Thymus (tissue), 11 donors: ENCODE measurements at regions not wholly inside any gene's neighbourhood (a gene's known extent, or its start where the extent isn't known, plus 50 kb on each side); places are given as distances from the start of the nearest gene placed in this dataset.
A peak's percentile ranks its signal among the peaks of the same experiment; 100 is the strongest.

ENCODE experiments used
- DNase-seq, 9 donors: peaks; one replicate each; pipeline ENCODE4 v3.0.0-alpha.2; 2013; ENCODE audit warnings: low spot score in 9 of 9, low read depth in 6 of 9, missing footprints in 1 of 9
- H3K27ac ChIP-seq, 2 donors: one replicate each; pipeline ENCODE4 v1.5.1; 2013; ENCODE audit warnings: control low read depth in 1 of 2, low read depth in 1 of 2, low read length in 1 of 2, mild to moderate bottlenecking in 1 of 2, moderate library complexity in 1 of 2
- H3K27me3 ChIP-seq, 2 donors: one replicate each; pipeline ENCODE4 v1.5.1; 2013; ENCODE audit warnings: low read length in 1 of 2; ENCODE audit not compliant: control insufficient read depth in 2 of 2, insufficient read depth in 1 of 2
- H3K36me3 ChIP-seq, 2 donors: one replicate each; pipeline ENCODE4 v1.5.1; 2013; ENCODE audit warnings: low read length in 1 of 2, mild to moderate bottlenecking in 1 of 2, moderate library complexity in 1 of 2; ENCODE audit not compliant: control insufficient read depth in 2 of 2, insufficient read depth in 2 of 2
- H3K4me1 ChIP-seq, 2 donors: one replicate each; pipeline ENCODE4 v1.5.1; 2013; ENCODE audit warnings: low read length in 2 of 2; ENCODE audit not compliant: control insufficient read depth in 2 of 2, insufficient read depth in 2 of 2
- H3K4me3 ChIP-seq, 2 donors: one replicate each; pipeline ENCODE4 v1.5.1; 2013; ENCODE audit warnings: low read length in 2 of 2, control low read depth in 1 of 2, mild to moderate bottlenecking in 1 of 2
- H3K9me3 ChIP-seq, 2 donors: one replicate each; pipeline ENCODE4 v1.5.1; 2013; ENCODE audit warnings: low read length in 1 of 2, mild to moderate bottlenecking in 1 of 2; ENCODE audit not compliant: control insufficient read depth in 2 of 2, insufficient read depth in 1 of 2
- WGBS: extraction: QIAGEN DNeasy Blood & Tissue Kit; methylation state at CpG from one replicate; pipeline ENCODE4 v1.1.7; 2013; 5-methylcytosine and 5-hydroxymethylcytosine counted together
- donor health status: healthy.

GRCh38 chr20:53712212-53712977, 118.8 kb upstream of the ZNF217 start:
- Histone ChIP-seq H3K9me3 (no peaks in the 10 kb centered on the region), H3K4me3 (no peak overlapping the region), H3K27me3 (no peaks in the 10 kb centered on the region), H3K27ac (peak overlapping the region; percentile 65 to 69), H3K36me3 (no peaks in the 10 kb centered on the region), H3K4me1 (peaks cover 17 to 39% of the 10 kb centered on the region in 2 donors)
- WGBS, result 91% methylated on average over 17 of the region's 17 CpGs
- peak in 1 of 9 donors; percentile 17 for DNase-seq

DNA sequence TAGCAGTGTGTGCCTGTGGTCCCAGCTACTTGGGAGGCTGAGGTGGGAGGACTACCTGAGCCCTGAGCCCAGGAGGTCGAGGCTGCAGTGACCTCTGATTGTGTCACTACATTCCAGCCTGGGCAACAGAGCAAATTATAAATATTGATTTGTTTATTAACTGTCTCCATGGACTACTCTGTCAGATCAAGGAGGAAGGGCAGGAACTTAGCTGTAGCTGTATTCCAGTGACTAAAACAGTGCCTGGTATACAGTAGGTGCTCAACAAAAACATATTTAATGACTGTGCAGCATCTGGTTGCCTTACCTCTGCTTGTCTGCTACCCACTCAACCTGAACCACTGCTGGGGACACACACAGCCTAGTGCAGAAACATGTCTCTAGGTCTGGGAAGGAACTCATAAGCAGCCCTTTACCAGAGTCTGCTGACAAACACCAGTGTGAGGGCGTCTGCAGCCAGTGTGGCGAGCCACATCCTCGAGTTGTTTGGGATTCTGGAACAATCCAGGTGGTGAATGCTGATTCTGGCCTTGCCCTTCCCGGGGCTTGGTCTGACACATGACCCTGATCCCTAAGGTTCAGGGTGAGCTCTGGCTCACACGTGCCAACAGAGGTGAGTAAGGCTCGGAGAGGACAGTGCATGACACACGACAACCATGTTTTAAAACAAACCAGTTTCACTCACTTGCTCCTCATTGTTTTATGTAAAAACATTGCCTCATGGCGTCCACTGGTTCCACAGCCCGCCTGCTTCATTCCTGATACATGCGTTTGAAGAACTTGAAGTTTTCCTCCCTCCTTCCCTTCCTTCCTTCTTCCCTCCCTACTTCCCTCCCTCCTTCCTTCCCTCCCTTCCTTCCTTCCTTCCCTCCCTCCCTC, 117.9 kb upstream of the ZNF217 start:
- no peaks in the 10 kb centered on the region for H3K27me3 ChIP-seq
- H3K9me3 ChIP-seq, result no peaks in the 10 kb centered on the region
- peaks cover 25 to 48% of the 10 kb centered on the region in 2 donors for H3K4me1 ChIP-seq
- H3K36me3 ChIP-seq, result no peaks in the 10 kb centered on the region
- peak in 1 of 9 donors; percentile 28 for DNase-seq
- H3K27ac ChIP-seq, result peak overlapping the region; percentile 65 to 69
- 88% methylated on average over 11 of the region's 11 CpGs for WGBS
- no peak overlapping the region for H3K4me3 ChIP-seq

DNA sequence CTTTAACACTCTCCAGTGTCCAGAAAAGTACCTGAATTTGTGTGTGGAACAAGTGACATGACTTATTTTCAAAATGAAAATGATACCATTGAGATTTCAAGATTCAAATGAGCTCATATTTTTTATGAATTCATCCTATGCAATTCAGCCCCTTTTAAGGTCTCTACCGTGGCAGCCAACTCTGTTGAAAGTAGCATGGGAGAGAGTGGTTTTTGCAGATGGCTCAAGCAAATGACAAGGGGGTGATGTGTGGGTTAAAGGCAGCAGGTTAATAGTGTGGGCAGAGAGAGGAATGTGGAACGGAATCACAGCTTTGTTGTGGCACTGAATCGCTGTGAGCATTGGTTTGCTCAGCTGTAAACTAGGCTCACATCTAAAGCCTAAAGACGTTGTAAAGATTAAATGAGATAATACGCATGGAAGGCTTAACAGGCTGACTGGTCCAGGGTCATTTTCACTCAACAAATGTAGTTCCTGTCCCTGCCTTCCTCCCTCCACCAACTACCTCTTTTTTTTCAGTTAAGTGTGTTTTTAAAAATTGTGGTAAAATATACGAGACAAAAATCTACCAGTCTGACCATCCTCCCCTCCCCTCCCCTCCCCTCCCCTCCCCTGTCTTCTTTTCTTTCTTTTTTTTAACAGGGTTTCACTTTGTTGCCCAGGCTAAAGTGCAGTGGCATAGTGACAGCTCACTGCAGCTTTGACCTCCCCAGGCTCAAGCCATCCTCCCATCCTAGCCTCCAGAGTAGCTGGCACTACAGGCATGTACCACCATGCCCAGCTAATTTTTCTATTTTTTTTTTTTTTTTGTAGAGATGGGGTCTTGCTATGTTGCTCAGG, 114.7 kb upstream of the ZNF217 start:
- Histone ChIP-seq H3K27me3 (no peaks in the 10 kb centered on the region), H3K4me3 (peak overlapping the region in 1 of 2 donors; percentile 1), H3K27ac (peak overlapping the region; percentile 77 to 95), H3K4me1 (peaks cover 31 to 60% of the 10 kb centered on the region in 2 donors), H3K36me3 (no peaks in the 10 kb centered on the region), H3K9me3 (no peaks in the 10 kb centered on the region)
- WGBS, result 4% methylated on average over 6 of the region's 6 CpGs
- peak in 4 of 9 donors; percentile 30 to 76 (median 51) for DNase-seq

GRCh38 chr20:53707371-53708055, 113.9 kb upstream of the ZNF217 start:
- DNase-seq, result peak in 1 of 9 donors; percentile 61
- WGBS, result 73% methylated on average over 6 of the region's 6 CpGs

DNA sequence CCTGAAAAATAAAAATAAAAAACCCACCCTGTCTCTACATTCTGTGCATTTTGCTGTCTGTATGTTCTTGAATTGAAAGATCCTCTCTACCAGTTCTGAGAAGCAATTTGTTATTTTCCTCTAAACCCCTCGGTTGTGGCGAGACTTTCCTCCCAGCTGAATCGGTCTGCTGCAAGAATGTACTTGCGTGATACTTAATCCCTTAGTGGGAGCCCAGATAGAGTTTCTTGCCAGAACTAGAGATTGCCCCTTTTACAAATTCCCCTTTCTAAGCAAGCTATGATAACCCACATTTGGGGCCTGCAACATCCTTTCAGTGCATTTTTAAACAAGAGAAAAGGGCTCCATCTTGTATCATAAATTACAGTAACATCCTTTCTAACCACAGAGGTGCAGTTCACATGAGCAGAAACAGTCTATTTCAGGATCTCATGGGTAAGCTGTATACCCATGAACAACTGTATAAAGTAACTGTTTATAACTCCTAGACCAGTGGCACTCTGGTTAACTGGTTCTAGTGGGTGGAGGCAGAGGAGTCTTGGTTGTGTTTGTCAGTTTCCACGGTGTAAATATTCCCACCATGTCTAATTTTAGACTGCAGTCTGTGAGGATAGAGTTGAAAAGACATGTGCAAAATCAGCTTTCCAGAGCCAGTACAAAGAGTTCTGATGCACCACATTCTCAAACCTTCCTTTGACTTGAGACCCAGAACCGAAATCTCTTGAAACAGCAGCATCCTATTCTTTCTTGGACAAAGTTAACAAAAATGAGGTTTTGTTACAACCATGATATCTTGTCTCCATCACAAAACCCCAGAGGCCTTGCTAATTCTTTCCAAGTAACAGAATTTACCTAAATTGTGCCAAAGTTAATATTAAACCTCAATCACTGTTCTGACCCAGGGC, 113.1 kb upstream of the ZNF217 start:
- Histone ChIP-seq H3K27me3 (no peaks in the 10 kb centered on the region), H3K27ac (peak overlapping the region; percentile 91 to 95), H3K4me1 (peaks cover 31 to 50% of the 10 kb centered on the region in 2 donors), H3K36me3 (no peaks in the 10 kb centered on the region), H3K9me3 (no peaks in the 10 kb centered on the region), H3K4me3 (no peak overlapping the region)
- DNase-seq, result peak in 4 of 9 donors; percentile 48 to 84 (median 59)
- WGBS, result 13% methylated on average over 6 of the region's 6 CpGs

More at GRCh38 chr20:53707371-53708055, 113.9 kb upstream of the ZNF217 start:
- Histone ChIP-seq H3K36me3 (no peaks in the 10 kb centered on the region), H3K4me3 (no peak overlapping the region), H3K9me3 (no peaks in the 10 kb centered on the region), H3K4me1 (peaks cover 31 to 57% of the 10 kb centered on the region in 2 donors), H3K27me3 (no peaks in the 10 kb centered on the region), H3K27ac (peak overlapping the region; percentile 91 to 95)

GRCh38 chr20:53706008-53706465, 112.4 kb upstream of the ZNF217 start:
- no peaks in the 10 kb centered on the region for H3K9me3 ChIP-seq
- H3K36me3 ChIP-seq, result no peaks in the 10 kb centered on the region
- H3K4me1 ChIP-seq, result peaks cover 27 to 48% of the 10 kb centered on the region in 2 donors
- peak overlapping the region; percentile 91 to 95 for H3K27ac ChIP-seq
- no peaks in the 10 kb centered on the region for H3K27me3 ChIP-seq
- WGBS, result 88% methylated on average over 2 of the region's 2 CpGs
- DNase-seq, result no peak
- H3K4me3 ChIP-seq, result no peak overlapping the region

- no peak for DNase-seq
- Histone ChIP-seq H3K9me3 (no peaks in the 10 kb centered on the region), H3K36me3 (no peaks in the 10 kb centered on the region), H3K4me3 (no peak overlapping the region), H3K27ac (no peak overlapping the region), H3K27me3 (no peaks in the 10 kb centered on the region), H3K4me1 (peaks cover 16 to 38% of the 10 kb centered on the region in 2 donors)
- WGBS, result 98% methylated on average over 10 of the region's 10 CpGs
Observed at GRCh38 chr20:53702617-53703016, 109.0 kb upstream of the ZNF217 start.
